H9 (cell line): ENCODE measurements at regions not wholly inside any gene's neighbourhood (a gene's known extent, or its start where the extent isn't known, plus 50 kb on each side); places are given as distances from the start of the nearest gene placed in this dataset.

Experiments
- DNase-seq: peaks from one replicate; pipeline ENCODE4 v3.0.0-alpha.2; 2017
- H2AFZ ChIP-seq: one replicate; pipeline ENCODE4 v1.6.1; 2013; ENCODE audit warnings: mild to moderate bottlenecking, low read length, control low read depth, moderate library complexity
- H2AK5ac ChIP-seq: 2 replicates; pipeline ENCODE4 v1.6.1; 2013; ENCODE audit warnings: low read length, control low read depth, mixed read lengths; ENCODE audit not compliant: insufficient read length
- H2BK120ac ChIP-seq: one replicate; pipeline ENCODE4 v1.6.1; 2013; ENCODE audit warnings: low read depth, mild to moderate bottlenecking, low read length, control low read depth, inconsistent platforms; ENCODE audit not compliant: poor library complexity, severe bottlenecking
- H2BK12ac ChIP-seq: 2 replicates; pipeline ENCODE4 v1.6.1; 2013; ENCODE audit warnings: low read length, control low read depth, mixed read lengths, low read depth; ENCODE audit not compliant: insufficient read length
- H2BK15ac ChIP-seq: 2 replicates; pipeline ENCODE4 v1.6.1; 2013; ENCODE audit warnings: low read depth, low read length, control low read depth
- H2BK20ac ChIP-seq: one replicate; pipeline ENCODE4 v1.6.1; 2013; ENCODE audit warnings: low read depth, mild to moderate bottlenecking, low read length, control low read depth, inconsistent platforms; ENCODE audit not compliant: poor library complexity, severe bottlenecking
- H2BK5ac ChIP-seq: 2 replicates; pipeline ENCODE4 v1.6.1; 2013; ENCODE audit warnings: low read length, control low read depth, mixed read lengths; ENCODE audit not compliant: insufficient read length
- H3K14ac ChIP-seq: 2 replicates; pipeline ENCODE4 v1.6.1; 2013; ENCODE audit warnings: low read length, control low read depth; ENCODE audit not compliant: insufficient read depth
- H3K18ac ChIP-seq: 2 replicates; pipeline ENCODE4 v1.6.1; 2013; ENCODE audit warnings: low read depth, mild to moderate bottlenecking, mixed read lengths, low read length, control low read depth; ENCODE audit not compliant: insufficient read length
- H3K23ac ChIP-seq: 2 replicates; pipeline ENCODE4 v1.6.1; 2013; ENCODE audit warnings: low read length, control low read depth, mixed read lengths, low read depth; ENCODE audit not compliant: insufficient read length
- H3K23me2 ChIP-seq: 2 replicates; pipeline ENCODE4 v1.6.1; 2013; ENCODE audit warnings: low read depth, mild to moderate bottlenecking, mixed read lengths, low read length, control low read depth; ENCODE audit not compliant: insufficient read length, poor library complexity, severe bottlenecking
- H3K27ac ChIP-seq: 2 replicates; pipeline ENCODE4 v1.5.1; 2013; ENCODE audit warnings: low read length, control low read depth, mixed read lengths, low read depth; ENCODE audit not compliant: insufficient read length
- H3K27me3 ChIP-seq: 2 replicates; pipeline ENCODE4 v1.6.1; 2013; ENCODE audit warnings: low read length, control low read depth, inconsistent platforms; ENCODE audit not compliant: insufficient read depth
- H3K4ac ChIP-seq: 2 replicates; pipeline ENCODE4 v1.6.1; 2013; ENCODE audit warnings: low read depth, mild to moderate bottlenecking, control low read depth, inconsistent platforms, low read length, moderate library complexity
- H3K4me1 ChIP-seq: 2 replicates; pipeline ENCODE4 v1.6.1; 2013; ENCODE audit warnings: low read length, control low read depth, inconsistent platforms; ENCODE audit not compliant: insufficient read depth
- H3K4me2 ChIP-seq: 2 replicates; pipeline ENCODE4 v1.6.1; 2013; ENCODE audit warnings: low read length, control low read depth, mixed read lengths; ENCODE audit not compliant: insufficient read length, insufficient read depth
- H3K56ac ChIP-seq: 2 replicates; pipeline ENCODE4 v1.6.1; 2013; ENCODE audit warnings: low read depth, mild to moderate bottlenecking, mixed read lengths, low read length, control low read depth; ENCODE audit not compliant: insufficient read length
- H3K79me1 ChIP-seq: 2 replicates; pipeline ENCODE4 v1.6.1; 2013; ENCODE audit warnings: low read depth, mild to moderate bottlenecking, moderate library complexity, low read length, control low read depth, inconsistent platforms; ENCODE audit not compliant: insufficient read depth, poor library complexity, severe bottlenecking
- H3K79me2 ChIP-seq: 2 replicates; pipeline ENCODE4 v1.6.1; 2013; ENCODE audit warnings: low read length, control low read depth, inconsistent platforms; ENCODE audit not compliant: insufficient read depth
- H3K9ac ChIP-seq: 2 replicates; pipeline ENCODE4 v1.6.1; 2013; ENCODE audit warnings: low read length, control low read depth, mixed read lengths; ENCODE audit not compliant: insufficient read length; ENCODE audit errors: extremely low read depth
- H3K9me3 ChIP-seq: one replicate; pipeline ENCODE4 v1.6.1; 2013; ENCODE audit warnings: low read depth, low read length, inconsistent platforms; ENCODE audit not compliant: control insufficient read depth
- H3T11ph ChIP-seq: one replicate; pipeline ENCODE4 v1.6.1; 2013; ENCODE audit warnings: mild to moderate bottlenecking, low read length, control low read depth, inconsistent platforms
- H4K20me1 ChIP-seq: one replicate; pipeline ENCODE4 v1.6.1; 2013; ENCODE audit not compliant: control insufficient read depth, insufficient read length, insufficient read depth
- H4K5ac ChIP-seq: 2 replicates; pipeline ENCODE4 v1.6.1; 2013; ENCODE audit warnings: low read depth, mild to moderate bottlenecking, mixed read lengths, low read length, control low read depth; ENCODE audit not compliant: insufficient read length
- H4K8ac ChIP-seq: replicated peaks from 2 replicates; pipeline ENCODE4 v1.6.1; 2013; ENCODE audit warnings: low read length, control low read depth, mixed read lengths, low read depth; ENCODE audit not compliant: insufficient read length
- H4K91ac ChIP-seq: 2 replicates; pipeline ENCODE4 v1.6.1; 2013; ENCODE audit warnings: low read depth, mild to moderate bottlenecking, moderate library complexity, mixed read lengths, low read length, control low read depth; ENCODE audit not compliant: insufficient read length
- H3K27ac Mint-ChIP-seq, 3 experiments: 2 replicates in 2 of 3; 3 replicates in 1 of 3; pipeline ENCODE4 v1.8.0; 2020 to 2021; ENCODE audit warnings: mixed read lengths in 3 of 3, mild to moderate bottlenecking in 1 of 3, moderate library complexity in 1 of 3
- H3K27me3 Mint-ChIP-seq: 2 replicates; pipeline ENCODE4 v1.8.0; 2021; ENCODE audit warnings: low read depth, mild to moderate bottlenecking, moderate library complexity, mixed read lengths
- H3K36me3 Mint-ChIP-seq, 3 experiments: 2 replicates in 2 of 3; 3 replicates in 1 of 3; pipeline ENCODE4 v1.8.0; 2020 to 2021; ENCODE audit warnings: low read depth in 3 of 3, mixed read lengths in 3 of 3; ENCODE audit not compliant: insufficient read depth in 1 of 3
- H3K4me1 Mint-ChIP-seq, 2 experiments: 2 replicates each; pipeline ENCODE4 v1.8.0; 2020; ENCODE audit warnings: mixed read lengths in 2 of 2
- H3K4me3 Mint-ChIP-seq, 2 experiments: 2 replicates in 1 of 2; 3 replicates in 1 of 2; pipeline ENCODE4 v1.8.0; 2020 to 2021; ENCODE audit warnings: mild to moderate bottlenecking in 2 of 2, mixed read lengths in 2 of 2, moderate library complexity in 1 of 2
- H3K9me3 Mint-ChIP-seq, 2 experiments: 2 replicates in 1 of 2; 3 replicates in 1 of 2; pipeline ENCODE4 v1.8.0; 2020; ENCODE audit warnings: mild to moderate bottlenecking in 2 of 2, mixed read lengths in 2 of 2, moderate library complexity in 1 of 2
- CTCF ChIP-seq: fragments of 200-600 bp; sonication (generic); conservative IDR thresholded peaks from 3 replicates; pipeline ENCODE4 v1.8.0; 2021; ENCODE audit warnings: antibody characterized with exemption, mild to moderate bottlenecking
- WGBS: extraction: QIAGEN DNeasy Blood & Tissue Kit; methylation state at CpG from one replicate; pipeline ENCODE4 v1.1.7; 2013; ENCODE audit warnings: missing lambda C conversion rate, low lambda C conversion rate, mixed read lengths; ENCODE audit not compliant: insufficient read length; ENCODE audit errors: extremely low coverage; 5-methylcytosine and 5-hydroxymethylcytosine counted together

GRCh38 chr3:5390936-5391625 is 203.6 kb downstream of the EDEM1 start:
- H3K56ac ChIP-seq: no peak overlapping the region
- H3K4me1 ChIP-seq: no peaks in the 10 kb centered on the region
- H3K9ac ChIP-seq: no peak overlapping the region
- no CpG with 5 or more reads among the region's 5 CpGs for WGBS
- no peak overlapping the region for H3K27ac ChIP-seq
- no peak overlapping the region for H3K27ac Mint-ChIP-seq
- no peak overlapping the region for H2BK20ac ChIP-seq
- H2BK5ac ChIP-seq: no peak overlapping the region
- no peaks in the 10 kb centered on the region for H4K20me1 ChIP-seq
- no peak for TF ChIP-seq CTCF
- no peak overlapping the region for H3K4me2 ChIP-seq
- H3T11ph ChIP-seq: no peak overlapping the region
- no peaks in the 10 kb centered on the region for H3K23me2 ChIP-seq
- no peaks in the 10 kb centered on the region for H3K27me3 ChIP-seq
- H3K18ac ChIP-seq: no peak overlapping the region
- no peak overlapping the region for H2BK12ac ChIP-seq
- H3K4me3 Mint-ChIP-seq: no peak overlapping the region
- H2BK15ac ChIP-seq: no peak overlapping the region
- H4K5ac ChIP-seq: no peak overlapping the region
- H3K9me3 ChIP-seq: no peaks in the 10 kb centered on the region
- no peak overlapping the region for H2AFZ ChIP-seq
- H3K23ac ChIP-seq: no peak overlapping the region
- H3K27me3 Mint-ChIP-seq: no peaks in the 10 kb centered on the region
- no peaks in the 10 kb centered on the region for H3K79me2 ChIP-seq
- H3K36me3 Mint-ChIP-seq: no peaks in the 10 kb centered on the region
- H2BK120ac ChIP-seq: no peak overlapping the region
- DNase-seq: no peak
- H2AK5ac ChIP-seq: no peak overlapping the region
- no peak overlapping the region for H4K8ac ChIP-seq
- H3K4ac ChIP-seq: no peak overlapping the region
- H3K79me1 ChIP-seq: no peaks in the 10 kb centered on the region
- no peaks in the 10 kb centered on the region for H3K4me1 Mint-ChIP-seq
- no peak overlapping the region for H4K91ac ChIP-seq
- H3K14ac ChIP-seq: no peak overlapping the region
- H3K9me3 Mint-ChIP-seq: no peaks in the 10 kb centered on the region
